ENCODE measurements at regions not wholly inside any gene's neighbourhood (a gene's known extent, or its start where the extent isn't known, plus 50 kb on each side); places are given as distances from the start of the nearest gene placed in this dataset.
"Not testable (repeated sequence)": the region's sequence is repeated elsewhere in the genome, so short reads cannot be mapped to it uniquely, and the experiment has no call there.

- Histone ChIP-seq H3K36me3 (no peaks in the 10 kb centered on the region), H3K27ac (replicated peaks in 1 of 4) (no peak overlapping the region), H3K4me1 (no peaks in the 10 kb centered on the region), H3K27me3 (no peaks in the 10 kb centered on the region), H3K4me3 (no peak overlapping the region), H3K9me3 (no peaks in the 10 kb centered on the region)
- intact Hi-C loops (cut with DNase I), result loop anchor here (10.0 kb wide), 1 partner anchor 208 kb away; the partner anchor contains the start of gene SLC17A6
- WGBS, result 45% methylated on average over 4 of the region's 4 CpGs
- TF ChIP-seq POLR2A (IDR thresholded peaks at IDR 0.05; ENCODE audit: low read depth) (no peak), CTCF (IDR thresholded peaks at IDR 0.05) (no peak), EP300 (IDR thresholded peaks at IDR 0.05) (no peak), POLR2AphosphoS5 (IDR thresholded peaks at IDR 0.05) (no peak)
- no peak for DNase-seq (ENCODE audit: extremely low spot score)
Measured at GRCh38 chr11:22543261-22543660, 82.4 kb downstream of the FANCF start.

GRCh38 chr11:22539821-22540256 is 85.8 kb downstream of the FANCF start:
- intact Hi-C loops (cut with DNase I), result loop anchor here (10.0 kb wide), 1 partner anchor 205 kb away; the partner anchor contains the start of gene SLC17A6
- H3K4me3 ChIP-seq, result no peak overlapping the region
- H3K27ac ChIP-seq (replicated peaks in 1 of 4), result no peak overlapping the region
- H3K36me3 ChIP-seq, result no peaks in the 10 kb centered on the region
- DNase-seq (ENCODE audit: extremely low spot score), result no peak
- H3K4me1 ChIP-seq, result no peaks in the 10 kb centered on the region
- H3K27me3 ChIP-seq, result no peaks in the 10 kb centered on the region
- H3K9me3 ChIP-seq, result no peaks in the 10 kb centered on the region
- TF ChIP-seq CTCF (IDR thresholded peaks at IDR 0.05) (peak in 2 of 3 experiments; percentile 30 to 48), POLR2AphosphoS5 (IDR thresholded peaks at IDR 0.05) (no peak)

- TF ChIP-seq CTCF (IDR thresholded peaks at IDR 0.05) (no peak), EP300 (IDR thresholded peaks at IDR 0.05) (no peak), POLR2A (IDR thresholded peaks at IDR 0.05; ENCODE audit: low read depth) (no peak), POLR2AphosphoS5 (IDR thresholded peaks at IDR 0.05) (no peak)
- H3K9me3 ChIP-seq, result no peaks in the 10 kb centered on the region
- no peak overlapping the region for H3K4me3 ChIP-seq
- H3K36me3 ChIP-seq, result no peaks in the 10 kb centered on the region
- no peaks in the 10 kb centered on the region for H3K4me1 ChIP-seq
- no peak for DNase-seq (ENCODE audit: extremely low spot score)
- H3K27me3 ChIP-seq, result no peaks in the 10 kb centered on the region
- intact Hi-C loops (cut with DNase I), result no loop called here
- H3K27ac ChIP-seq (replicated peaks in 1 of 4), result no peak overlapping the region
- WGBS, result 76% methylated on average over 1 of the region's 1 CpG
Measured at GRCh38 chr11:22536071-22536470, 89.6 kb downstream of the FANCF start.

DNA sequence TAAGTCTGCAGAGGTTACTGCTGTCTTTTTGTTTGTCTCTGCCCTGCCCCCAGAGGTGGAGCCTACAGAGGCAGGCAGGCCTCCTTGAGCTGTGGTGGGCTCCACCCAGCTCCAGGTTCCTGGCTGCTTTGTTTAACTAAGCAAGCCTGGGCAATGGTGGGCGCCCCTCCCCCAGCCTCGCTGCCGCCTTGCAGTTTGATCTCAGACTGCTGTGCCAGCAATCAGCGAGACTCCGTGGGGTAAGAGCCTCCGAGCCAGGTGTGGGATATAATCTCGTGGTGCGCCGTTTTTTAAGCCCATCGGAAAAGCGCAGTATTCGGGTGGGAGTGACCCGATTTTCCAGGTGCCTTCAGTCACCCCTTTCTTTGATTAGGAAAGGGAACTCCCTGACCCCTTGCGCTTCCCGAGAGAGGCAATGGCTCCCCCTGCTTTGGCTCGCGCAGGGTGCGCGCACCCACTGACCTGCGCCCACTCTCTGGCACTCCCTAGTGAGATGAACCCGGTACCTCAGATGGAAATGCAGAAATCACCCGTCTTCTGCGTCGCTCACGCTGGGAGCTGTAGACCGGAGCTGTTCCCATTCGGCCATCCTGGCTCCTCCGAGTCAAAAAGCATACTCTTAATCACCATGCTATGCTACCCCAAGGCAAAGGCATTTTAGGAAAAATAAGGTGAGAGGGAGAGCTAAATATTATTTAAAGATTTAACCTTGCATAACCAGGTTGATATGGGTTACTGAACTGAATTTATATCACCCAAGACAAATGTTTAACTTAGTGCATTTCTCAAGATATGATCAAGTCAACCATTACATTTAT is 96.8 kb downstream of the FANCF start:
- intact Hi-C loops (cut with DNase I); H3K4me1 ChIP-seq; H3K27ac ChIP-seq (replicated peaks in 1 of 4); H3K27me3 ChIP-seq; DNase-seq (ENCODE audit: extremely low spot score); H3K4me3 ChIP-seq; H3K9me3 ChIP-seq; H3K36me3 ChIP-seq: not testable (repeated sequence)
- WGBS, result 82% methylated on average over 18 of the region's 28 CpGs

- H3K36me3 ChIP-seq, result no peaks in the 10 kb centered on the region
- H3K4me3 ChIP-seq, result no peak overlapping the region
- 68% methylated on average over 2 of the region's 2 CpGs for WGBS
- no peaks in the 10 kb centered on the region for H3K4me1 ChIP-seq
- no peaks in the 10 kb centered on the region for H3K9me3 ChIP-seq
- intact Hi-C loops (cut with DNase I), result no loop called here
- H3K27me3 ChIP-seq, result no peaks in the 10 kb centered on the region
- TF ChIP-seq POLR2A (IDR thresholded peaks at IDR 0.05; ENCODE audit: low read depth) (no peak), CTCF (IDR thresholded peaks at IDR 0.05) (no peak), EP300 (IDR thresholded peaks at IDR 0.05) (no peak), POLR2AphosphoS5 (IDR thresholded peaks at IDR 0.05) (no peak)
- DNase-seq (ENCODE audit: extremely low spot score), result no peak
- H3K27ac ChIP-seq (replicated peaks in 1 of 4), result no peak overlapping the region
Measured at GRCh38 chr11:22522225-22522624, 103.4 kb downstream of the FANCF start.
